ENCODE measurements at regions not wholly inside any gene's neighbourhood (a gene's known extent, or its start where the extent isn't known, plus 50 kb on each side); places are given as distances from the start of the nearest gene placed in this dataset.
A peak's percentile ranks its signal among the peaks of the same experiment; 100 is the strongest.

DNA sequence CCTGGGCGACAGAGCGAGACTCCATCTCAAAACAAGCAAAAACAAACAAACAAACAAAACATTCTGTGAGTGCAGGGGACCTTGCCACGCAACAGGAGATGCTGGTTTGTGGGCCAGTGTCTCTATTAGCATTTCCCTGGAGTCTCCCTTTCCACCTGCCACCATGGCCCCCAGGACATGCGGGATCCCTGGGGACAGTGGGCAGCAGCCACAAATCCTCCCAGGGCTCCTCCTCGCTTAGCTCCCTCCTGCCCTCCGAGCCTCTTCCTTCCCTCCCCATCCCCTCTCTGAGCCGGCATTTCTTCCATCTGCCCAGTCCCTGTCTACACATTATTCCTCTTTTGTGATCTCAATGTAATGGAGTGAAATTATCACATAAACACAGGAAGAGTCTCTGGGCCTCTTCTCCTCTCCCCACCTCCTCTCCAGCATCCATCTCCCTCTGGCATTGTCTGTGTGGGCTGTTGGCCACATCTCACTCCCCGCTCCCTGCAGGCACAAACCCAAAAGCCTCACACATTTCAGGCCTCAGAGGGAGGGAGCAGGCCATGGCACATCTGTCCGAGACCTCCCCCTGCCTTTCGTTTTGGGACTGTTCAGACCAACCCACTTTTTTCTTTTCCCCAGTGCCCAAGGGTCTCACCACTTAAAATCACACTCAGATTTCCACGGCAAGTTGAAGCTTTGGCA, 144.3 kb downstream of the MIS18A start:
- DNase-seq (ENCODE audit: low read depth): no peak

DNA sequence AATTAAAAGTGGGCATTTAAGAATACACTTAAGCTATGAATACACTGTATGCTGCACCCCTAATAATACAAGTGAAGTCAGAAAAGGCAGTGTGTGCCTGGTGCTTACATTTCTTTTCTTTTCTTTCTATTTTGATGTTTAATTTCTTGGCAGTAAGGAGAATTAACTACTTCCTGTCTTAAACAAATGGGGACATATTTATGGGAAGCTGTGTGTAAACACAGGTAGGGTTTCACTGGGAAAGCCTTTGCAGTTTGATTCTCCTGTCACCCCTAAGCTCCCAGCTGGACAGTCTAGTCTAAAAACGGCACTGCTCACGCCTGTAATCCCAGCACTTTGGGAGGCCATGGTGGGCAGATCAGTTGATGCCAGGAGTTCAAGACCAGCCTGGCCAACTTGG, 146.0 kb downstream of the MIS18A start:
- DNase-seq (ENCODE audit: low read depth): peak; percentile 3

DNA sequence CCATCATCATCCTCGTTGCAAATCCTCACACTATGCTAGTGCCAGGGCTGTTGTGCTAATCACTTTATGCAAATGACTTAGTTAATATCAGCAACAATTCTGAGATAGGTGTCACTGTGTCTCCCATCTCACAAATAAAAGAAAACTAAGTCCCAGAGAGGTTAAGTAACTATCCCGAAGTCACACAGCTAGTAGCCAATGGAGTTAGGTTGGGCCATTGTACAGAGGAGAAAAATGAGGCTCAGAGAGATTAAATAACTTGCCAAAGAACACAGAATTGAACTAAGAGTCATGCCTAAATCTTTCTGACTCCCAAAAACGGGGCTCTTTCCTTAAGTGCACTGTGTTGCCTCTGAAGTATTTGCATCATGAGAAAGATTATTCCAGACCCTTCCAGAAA, 146.4 kb downstream of the MIS18A start:
- DNase-seq (ENCODE audit: low read depth): no peak

DNA sequence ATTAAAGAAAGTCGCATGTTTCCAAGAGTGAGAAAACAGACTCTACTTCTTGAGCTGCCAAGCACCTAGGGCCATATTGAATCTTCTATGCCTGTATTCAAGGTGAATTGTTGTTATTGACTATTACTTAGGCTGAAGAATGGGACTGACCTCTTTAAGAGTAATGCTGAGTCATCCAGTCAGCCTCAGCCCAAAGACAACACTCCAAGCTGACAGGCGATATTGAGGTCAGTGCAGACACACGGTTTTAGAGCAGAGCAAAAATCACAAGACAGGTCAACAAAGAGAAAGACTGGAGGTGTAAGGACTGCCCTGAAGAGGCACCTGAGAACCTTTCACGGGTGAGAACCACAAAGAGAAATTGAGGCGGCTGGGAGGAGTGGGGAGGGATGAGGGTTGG, 146.9 kb downstream of the MIS18A start:
- DNase-seq (ENCODE audit: low read depth): peak; percentile 53

DNA sequence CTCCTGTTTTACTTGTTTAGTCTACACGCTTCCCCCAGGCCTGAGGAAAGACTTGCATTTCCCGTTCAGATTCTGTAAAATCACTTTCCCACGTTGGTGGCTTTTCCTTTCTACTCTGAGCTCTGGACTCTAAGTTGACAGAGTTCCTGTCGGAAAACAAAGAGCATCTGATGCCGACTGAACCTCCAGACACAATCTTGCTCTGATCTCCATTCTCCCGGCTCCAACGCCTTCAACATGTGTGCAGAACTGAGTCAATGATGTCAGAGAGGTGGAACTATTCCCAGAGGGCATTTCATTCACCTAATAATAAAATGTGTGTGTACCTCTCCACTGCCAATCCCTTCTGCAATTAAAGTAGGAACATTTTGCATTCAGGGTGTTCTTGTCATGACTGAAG, 147.7 kb downstream of the MIS18A start:
- DNase-seq (ENCODE audit: low read depth): no peak

DNA sequence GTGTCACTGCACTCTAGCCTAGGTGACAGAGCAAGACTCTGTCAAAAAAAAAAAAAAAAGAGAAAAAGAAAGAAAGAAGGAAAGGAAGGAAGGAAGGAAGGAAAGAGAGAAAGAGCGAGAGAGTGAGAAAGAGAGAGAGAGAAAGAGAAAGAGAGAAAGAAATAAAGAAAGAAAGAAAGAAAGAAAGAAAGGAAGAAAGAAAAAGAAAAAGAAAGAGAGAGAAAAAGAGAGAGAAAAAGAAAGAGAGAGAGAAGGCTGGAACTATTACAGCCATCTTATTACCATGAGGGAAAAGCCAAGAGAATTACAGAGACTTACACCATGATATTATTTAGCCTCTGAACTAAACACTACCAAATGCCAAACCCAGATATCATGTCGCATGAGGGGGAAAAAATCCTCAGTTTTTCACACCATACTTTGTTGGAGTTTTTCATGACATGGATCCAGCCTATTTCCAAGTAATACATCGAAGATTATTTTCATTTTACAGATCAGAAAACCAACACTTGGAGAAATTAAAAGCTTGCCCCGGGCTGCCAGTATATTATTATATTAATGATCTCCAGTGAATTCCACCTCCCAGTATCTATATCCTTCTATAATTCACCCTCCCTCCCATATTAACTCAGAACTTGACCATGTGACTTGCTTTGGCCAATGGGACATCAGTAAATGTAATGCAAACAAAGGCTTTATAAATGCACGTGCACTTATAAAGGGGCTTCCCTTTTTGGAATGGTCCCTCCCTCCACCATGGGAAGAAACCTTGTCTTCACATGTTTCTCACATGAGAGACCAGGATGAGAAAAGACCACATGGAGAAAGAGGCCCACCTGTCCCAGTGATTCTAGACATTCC, 148.6 kb downstream of the MIS18A start:
- no peak for DNase-seq (ENCODE audit: low read depth)

DNA sequence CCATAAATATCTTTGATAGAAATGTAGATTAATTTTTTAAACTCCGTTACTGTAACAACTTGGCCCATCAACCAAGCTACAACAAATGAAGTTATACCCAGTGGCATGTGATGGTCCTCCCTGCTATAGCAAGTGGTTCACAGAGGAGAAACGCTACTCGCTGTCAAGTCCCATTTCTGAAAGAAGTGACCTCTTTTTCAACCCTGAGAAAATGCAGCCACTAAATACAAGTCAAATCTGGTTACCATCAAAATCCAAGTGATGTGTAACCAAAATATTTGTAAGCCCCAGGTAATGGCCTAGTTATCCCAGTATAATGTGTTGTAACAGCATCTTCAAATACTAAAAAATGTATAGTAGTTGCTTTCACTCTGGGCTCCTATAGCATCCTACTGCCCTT, 151.8 kb downstream of the MIS18A start:
- DNase-seq (ENCODE audit: low read depth): no peak

DNA sequence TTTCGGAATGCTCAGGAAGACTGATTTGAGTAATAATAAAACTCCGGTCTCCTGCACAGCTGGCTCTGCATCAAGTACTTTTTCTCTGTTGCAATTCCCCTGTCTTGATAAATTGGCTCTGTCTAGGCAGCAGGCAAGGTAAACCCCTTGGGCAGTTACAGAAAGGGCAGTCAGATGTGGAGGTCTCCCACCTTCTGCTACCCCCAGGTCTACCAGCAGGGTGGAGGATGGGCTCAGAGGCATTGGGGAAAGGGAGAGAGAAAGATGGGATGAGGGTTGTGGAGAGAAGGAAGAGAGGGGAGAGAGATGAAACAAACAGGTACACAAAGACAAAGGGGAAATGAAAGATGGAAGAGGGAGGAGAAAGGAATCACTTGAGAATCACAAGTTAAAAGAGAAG, 156.8 kb downstream of the MIS18A start:
- DNase-seq (ENCODE audit: low read depth): no peak

DNA sequence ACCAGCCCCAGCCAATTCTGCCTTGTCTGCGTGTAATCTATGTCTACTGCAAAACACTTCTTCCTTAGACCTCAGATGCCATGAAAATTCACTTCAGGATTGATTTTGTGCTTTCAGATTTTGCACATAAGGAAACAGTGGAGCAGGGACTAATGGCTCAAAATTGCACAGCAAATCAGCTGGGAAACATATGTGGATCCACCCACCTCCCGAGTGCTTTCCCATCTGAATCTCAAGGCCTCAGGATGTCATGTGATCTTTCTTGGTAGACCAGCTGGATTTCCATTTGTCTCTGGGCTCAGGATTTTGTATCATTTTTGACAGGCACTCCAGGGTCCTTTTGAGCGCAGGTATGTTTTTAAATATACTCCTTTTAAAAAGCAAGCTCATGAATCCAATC, 158.6 kb downstream of the MIS18A start:
- no peak for DNase-seq (ENCODE audit: low read depth)

DNA sequence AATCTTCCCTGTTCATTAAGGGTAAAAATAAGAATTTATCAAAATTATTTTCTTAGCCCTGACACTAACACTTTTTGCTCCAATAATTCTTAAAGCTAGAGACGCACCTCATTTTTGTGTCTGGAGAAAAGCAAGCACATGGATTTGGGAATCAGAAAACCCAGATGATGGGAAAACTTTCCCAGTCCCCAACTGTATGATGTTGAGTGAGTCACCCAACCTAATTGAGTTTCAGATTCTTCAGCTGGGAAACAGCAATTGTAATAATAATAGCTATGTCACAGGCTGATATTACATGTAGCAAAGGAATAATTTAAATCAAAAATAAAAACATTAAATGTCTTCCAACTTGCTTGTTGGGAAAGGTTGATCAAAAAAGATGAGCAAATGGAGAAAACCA, 159.0 kb downstream of the MIS18A start:
- no peak for DNase-seq (ENCODE audit: low read depth)

DNA sequence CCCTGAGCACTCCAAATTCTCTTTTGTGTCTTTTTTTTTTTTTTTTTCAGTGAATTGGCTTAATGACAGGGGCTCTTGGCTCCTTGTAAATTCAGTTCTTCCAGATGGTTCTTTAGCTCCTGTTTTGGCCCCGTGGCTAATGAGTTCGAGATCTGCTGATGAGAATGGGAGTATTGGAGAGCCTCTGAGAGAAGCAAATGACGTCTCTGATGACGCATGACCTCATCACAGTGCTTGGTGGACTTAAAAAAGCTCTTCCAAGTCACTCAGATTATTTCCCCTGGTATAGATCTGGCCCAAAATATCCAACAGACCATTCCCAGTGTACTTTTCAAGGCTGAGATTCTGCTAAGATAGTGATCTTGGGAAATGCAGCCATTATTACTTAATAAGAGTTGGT, 159.5 kb downstream of the MIS18A start:
- no peak for DNase-seq (ENCODE audit: low read depth)

DNA sequence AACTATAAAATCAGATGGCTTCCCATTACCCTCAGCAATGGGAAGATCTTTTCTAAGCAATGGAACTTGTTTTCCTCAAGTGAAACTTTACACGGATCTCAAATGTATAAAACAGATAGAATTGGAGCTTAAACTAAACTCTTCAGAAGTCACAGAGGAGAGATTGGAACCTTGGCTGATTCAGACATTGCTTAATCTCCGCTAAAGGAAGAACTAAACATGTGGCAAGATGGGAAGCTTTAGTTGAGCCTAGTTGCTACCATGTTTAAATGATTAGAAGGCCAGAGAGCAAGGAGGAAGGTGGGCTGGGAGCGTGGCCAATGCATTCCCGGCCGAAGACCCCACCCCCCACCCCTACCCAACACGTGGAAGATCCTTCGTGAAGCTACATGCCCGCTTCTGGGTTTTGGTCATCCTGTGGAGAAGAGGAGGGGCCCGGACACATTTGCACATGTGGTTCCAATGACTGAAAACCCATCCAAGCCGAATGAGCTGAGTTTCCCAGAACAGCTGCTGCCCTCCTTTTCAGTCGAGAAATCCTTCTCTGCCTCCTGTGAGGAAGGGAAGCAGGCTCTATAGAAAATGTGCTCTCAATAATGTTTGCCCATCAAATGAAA, 164.3 kb downstream of the MIS18A start:
- no peak for DNase-seq (ENCODE audit: low read depth)

DNA sequence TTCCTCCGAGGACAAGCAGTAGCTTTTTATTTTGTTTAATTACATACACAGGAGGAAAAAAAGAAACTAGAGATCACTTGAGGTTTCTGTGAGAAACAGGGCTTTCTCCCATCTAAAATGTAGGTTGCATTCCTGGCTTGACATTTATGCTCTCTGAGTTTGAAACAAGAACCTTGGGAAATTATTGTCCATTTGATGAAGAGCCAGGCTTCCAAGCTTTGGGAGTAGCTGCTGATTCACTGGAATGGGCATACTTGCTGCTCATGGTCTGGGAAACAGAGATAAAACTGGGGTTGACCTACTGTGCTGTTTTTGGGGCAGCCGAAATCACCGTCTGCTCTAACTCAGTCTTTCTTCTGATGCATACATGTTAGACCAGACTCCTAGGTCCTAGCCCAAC, 165.4 kb downstream of the MIS18A start:
- DNase-seq (ENCODE audit: low read depth): no peak

DNA sequence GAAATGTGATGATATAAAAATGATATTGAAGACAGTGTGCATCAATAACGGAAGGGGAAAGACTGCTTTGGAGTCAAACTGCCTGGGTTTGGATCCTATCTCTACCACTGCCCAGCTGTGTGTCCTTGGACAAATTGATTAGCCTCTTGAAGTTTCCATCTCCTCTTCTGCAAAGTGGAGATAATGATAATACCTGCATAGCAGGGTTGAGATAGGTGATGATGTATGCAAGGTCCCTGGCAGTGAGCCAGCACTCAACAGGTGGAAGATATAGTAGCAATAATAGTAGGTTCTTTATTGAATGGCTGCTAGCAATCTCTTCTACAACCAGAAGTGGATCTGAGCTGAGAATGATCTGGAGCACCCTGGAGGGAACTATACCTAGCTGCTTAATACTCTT, 166.7 kb downstream of the MIS18A start:
- no peak for DNase-seq (ENCODE audit: low read depth)

DNA sequence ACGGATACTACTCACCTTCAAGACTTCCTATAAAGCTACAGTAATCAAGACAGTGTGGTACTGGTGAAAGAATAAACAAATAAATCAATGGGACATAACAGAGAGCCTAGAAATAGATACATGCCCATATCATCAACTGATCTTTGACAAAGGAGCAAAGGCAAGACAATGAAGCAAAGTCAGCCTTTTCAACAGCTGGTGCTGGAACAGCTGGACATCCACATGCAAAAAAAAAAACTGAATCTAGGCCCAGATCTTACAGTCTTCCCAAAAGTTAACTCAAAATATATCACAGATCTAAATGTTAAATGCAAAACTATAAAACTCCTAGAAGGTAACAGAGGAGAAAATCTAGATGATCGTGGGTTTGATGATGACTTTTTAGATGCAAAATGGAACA, 170.3 kb downstream of the MIS18A start:
- no peak for DNase-seq (ENCODE audit: low read depth)

DNA sequence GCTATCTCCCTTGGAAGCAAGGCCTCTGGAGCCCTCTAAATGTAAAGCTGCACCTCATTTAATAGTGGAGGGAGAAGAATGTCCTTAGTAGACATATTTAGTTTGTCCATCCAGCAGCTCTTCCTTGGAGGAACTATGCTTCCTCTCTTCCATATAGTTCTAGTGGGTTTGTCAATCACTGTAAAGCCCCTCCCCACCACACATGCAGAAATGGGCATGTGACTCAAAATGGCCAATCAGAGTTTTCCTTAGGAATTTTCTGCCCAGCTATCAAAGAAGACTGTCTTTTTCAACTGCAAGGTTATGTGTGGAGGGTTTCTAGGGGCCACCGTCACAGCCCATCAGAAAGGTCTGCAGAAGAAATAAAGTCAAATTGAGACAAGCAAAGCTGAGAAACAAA, 175.5 kb downstream of the MIS18A start:
- DNase-seq (ENCODE audit: low read depth): no peak

DNA sequence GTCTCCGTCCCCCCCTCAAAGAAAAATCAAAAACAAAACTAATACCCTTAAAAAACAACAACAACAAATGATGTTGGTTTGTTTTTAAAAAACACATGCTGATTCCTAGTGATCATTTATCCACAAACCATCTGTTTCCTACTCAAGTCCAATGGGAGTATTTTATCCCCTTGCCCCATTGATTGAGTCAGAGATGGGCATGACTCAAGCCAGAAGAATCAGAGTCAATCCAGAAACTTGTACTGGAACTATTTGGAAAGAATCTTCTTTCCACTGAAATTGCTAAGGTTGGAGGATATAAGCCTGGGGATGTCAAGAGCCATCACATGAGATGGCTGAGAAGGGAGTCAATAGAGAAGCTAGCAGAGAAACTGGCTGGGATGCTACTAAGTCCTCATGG, 176.4 kb downstream of the MIS18A start:
- DNase-seq (ENCODE audit: low read depth): no peak

DNA sequence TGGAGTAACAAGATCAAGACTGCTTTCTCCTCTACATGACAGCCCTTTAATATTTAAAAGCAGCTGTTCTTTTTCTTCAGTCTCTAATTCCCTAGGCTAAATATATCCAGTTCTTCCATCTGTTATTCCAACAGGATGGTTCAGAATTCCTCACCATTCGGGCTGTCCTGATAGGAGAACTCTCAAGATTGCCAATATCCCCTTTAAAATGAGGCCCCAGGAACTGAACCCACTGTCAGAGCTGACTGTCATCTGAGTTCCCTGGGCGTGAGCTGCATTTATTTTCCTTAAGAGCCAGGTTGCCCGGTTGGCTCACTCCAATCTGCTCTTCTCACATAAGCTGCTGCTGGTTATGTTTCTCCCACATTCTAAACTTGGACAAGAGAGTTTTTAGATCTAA, 177.6 kb downstream of the MIS18A start:
- DNase-seq (ENCODE audit: low read depth): no peak

DNA sequence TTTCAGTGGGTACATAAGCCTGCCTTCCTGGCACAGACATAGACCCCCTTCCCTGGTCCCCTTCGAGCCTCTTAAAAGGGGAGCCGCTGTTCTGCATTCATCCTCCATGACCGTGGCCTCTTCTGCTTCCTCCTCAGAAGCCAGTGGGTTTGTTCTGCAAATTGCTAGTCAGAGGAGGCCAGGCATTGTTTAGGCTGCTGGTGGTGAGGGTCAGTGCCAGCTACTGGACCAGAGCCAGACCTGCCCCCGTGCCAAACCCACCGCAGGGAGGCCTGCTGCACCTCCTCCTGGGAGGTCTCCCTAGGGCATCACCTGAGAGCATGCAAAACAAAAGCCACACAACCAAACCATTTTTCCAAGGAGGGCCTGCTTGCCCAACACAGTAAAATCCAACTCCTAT, 178.4 kb downstream of the MIS18A start:
- DNase-seq (ENCODE audit: low read depth): no peak

DNA sequence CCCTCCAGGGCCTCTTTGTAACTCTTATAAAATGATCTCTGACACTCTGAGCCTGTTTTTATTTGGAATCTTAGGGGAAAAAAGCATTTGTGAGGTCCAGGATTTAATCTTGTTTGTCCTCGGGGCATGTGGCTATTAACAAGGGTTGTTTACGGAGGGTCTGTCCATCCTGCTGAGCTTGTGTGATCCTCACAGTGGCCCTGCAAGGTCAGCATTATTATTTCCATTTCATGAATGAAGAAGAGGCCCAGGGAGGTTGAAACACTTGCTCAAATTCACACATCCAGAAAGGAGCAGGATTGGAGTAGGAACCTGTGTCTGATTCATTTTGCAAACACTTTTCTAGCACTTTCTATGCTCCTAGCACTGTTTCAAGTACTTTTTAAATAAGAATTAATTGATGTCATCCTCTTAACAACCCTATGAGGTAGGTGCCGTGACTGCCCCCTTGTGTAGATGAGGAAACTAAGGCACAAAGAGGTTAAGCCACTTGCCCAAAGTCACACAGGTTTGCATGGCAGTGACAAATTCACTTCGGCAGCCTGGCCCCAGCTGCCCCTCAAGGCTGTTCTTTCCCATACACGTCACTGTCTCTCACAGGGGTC, 178.9 kb downstream of the MIS18A start:
- no peak for DNase-seq (ENCODE audit: low read depth)

DNA sequence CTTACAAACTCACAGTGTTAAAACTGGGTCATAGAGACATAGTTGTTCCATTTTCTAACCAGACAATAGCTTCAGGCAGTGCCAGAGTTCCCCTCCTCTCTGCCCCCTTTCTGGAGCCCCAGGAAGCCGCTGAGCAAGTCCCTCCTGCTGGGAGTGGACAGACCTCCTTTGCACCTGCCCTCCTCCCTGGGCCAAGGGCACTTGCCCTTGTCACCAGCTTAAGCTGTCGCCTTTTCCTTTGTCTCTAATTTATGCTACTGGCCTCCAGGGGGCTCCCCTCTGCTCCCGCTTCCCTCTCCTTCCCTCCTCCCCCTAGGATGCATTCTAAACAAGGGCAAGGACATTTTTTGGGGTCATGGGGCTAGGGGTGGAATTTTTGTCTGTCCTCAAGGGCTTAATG, 182.4 kb downstream of the MIS18A start:
- peak; percentile 6 for DNase-seq (ENCODE audit: low read depth)

DNA sequence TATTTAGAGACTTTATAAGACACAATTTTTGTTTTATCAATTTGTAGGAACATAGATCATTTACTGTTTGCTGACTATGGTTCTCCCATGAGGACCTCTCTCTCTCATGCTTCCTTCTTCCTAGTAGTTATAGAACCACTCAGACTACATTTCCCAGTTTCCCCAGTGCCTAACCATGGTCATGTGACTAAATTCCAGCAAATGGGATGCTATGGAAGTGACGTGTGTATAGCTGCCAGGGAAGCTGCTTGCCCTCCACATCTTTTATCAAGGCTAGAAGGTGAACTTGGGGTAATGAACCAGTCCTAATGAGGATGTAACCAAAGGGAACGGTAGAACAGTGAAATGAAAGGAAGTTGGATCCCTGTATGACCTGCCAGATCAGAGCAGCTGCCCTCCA, 184.0 kb downstream of the MIS18A start:
- DNase-seq (ENCODE audit: low read depth): peak; percentile 44
